Astrocyte (in vitro differentiated cells and primary cell): ENCODE measurements at regions not wholly inside any gene's neighbourhood (a gene's known extent, or its start where the extent isn't known, plus 50 kb on each side); places are given as distances from the start of the nearest gene placed in this dataset.

ENCODE experiments used
- DNase-seq: peaks from one replicate; pipeline ENCODE4 v3.0.0-alpha.2; 2010; ENCODE audit warnings: low read depth
- FAIRE-seq: peaks from 2 replicates; lab custom pipeline; 2011; peaks lifted over from hg19 to GRCh38; lab: Jason Lieb, UNC
- H2AFZ ChIP-seq: 2 replicates; pipeline ENCODE4 v1.6.0; 2012; ENCODE audit warnings: low read depth, low read length, inconsistent platforms
- H3K27ac ChIP-seq: 2 replicates; pipeline ENCODE4 v1.5.1; 2011; ENCODE audit warnings: low read depth, low read length, inconsistent platforms
- H3K27me3 ChIP-seq: 2 replicates; pipeline ENCODE4 v1.6.0; 2011; ENCODE audit warnings: low read length, inconsistent platforms; ENCODE audit not compliant: insufficient read depth
- H3K36me3 ChIP-seq: 2 replicates; pipeline ENCODE4 v1.5.1; 2011; ENCODE audit warnings: low read length, inconsistent platforms; ENCODE audit not compliant: insufficient read depth
- H3K4me1 ChIP-seq: 2 replicates; pipeline ENCODE4 v1.5.1; 2011; ENCODE audit warnings: low read length, inconsistent platforms; ENCODE audit not compliant: insufficient read depth
- H3K4me2 ChIP-seq: 2 replicates; pipeline ENCODE4 v1.6.0; 2012; ENCODE audit warnings: low read length, inconsistent platforms
- H3K4me3 ChIP-seq: 2 replicates; pipeline ENCODE4 v1.5.1; 2011; ENCODE audit warnings: low read depth, mild to moderate bottlenecking, low read length, inconsistent platforms; ENCODE audit not compliant: insufficient read depth
- H3K79me2 ChIP-seq: 2 replicates; pipeline ENCODE4 v1.6.0; 2012; ENCODE audit warnings: mild to moderate bottlenecking, low read length, inconsistent platforms; ENCODE audit not compliant: insufficient read depth
- H3K9ac ChIP-seq: 2 replicates; pipeline ENCODE4 v1.6.0; 2012; ENCODE audit warnings: mild to moderate bottlenecking, low read length, inconsistent platforms
- H3K9me3 ChIP-seq: 2 replicates; pipeline ENCODE4 v1.5.1; 2012; ENCODE audit warnings: low read depth, mild to moderate bottlenecking, low read length, inconsistent platforms; ENCODE audit not compliant: insufficient read depth
- H4K20me1 ChIP-seq: 2 replicates; pipeline ENCODE4 v1.6.0; 2012; ENCODE audit warnings: low read length, inconsistent platforms; ENCODE audit not compliant: insufficient read depth
- H3K27ac Mint-ChIP-seq: one replicate; pipeline ENCODE4 v1.8.0; 2021; ENCODE audit warnings: mild to moderate bottlenecking, mixed read lengths; ENCODE audit not compliant: unreplicated experiment
- H3K27me3 Mint-ChIP-seq: one replicate; pipeline ENCODE4 v1.8.0; 2021; ENCODE audit warnings: low read depth, mixed read lengths; ENCODE audit not compliant: unreplicated experiment
- H3K36me3 Mint-ChIP-seq: one replicate; pipeline ENCODE4 v1.8.0; 2021; ENCODE audit warnings: low read depth, mixed read lengths; ENCODE audit not compliant: unreplicated experiment
- H3K4me1 Mint-ChIP-seq: one replicate; pipeline ENCODE4 v1.8.0; 2021; ENCODE audit warnings: low read depth, mixed read lengths; ENCODE audit not compliant: unreplicated experiment
- H3K4me3 Mint-ChIP-seq: one replicate; pipeline ENCODE4 v1.8.0; 2021; ENCODE audit warnings: mild to moderate bottlenecking, moderate library complexity, mixed read lengths; ENCODE audit not compliant: unreplicated experiment
- H3K9me3 Mint-ChIP-seq: one replicate; pipeline ENCODE4 v1.8.0; 2021; ENCODE audit warnings: mild to moderate bottlenecking, mixed read lengths; ENCODE audit not compliant: unreplicated experiment
- CTCF ChIP-seq: IDR thresholded peaks from 2 replicates; pipeline ENCODE4 v1.5.1; 2011; ENCODE audit warnings: low read depth, mild to moderate bottlenecking, inconsistent platforms, low read length, moderate library complexity; ENCODE audit not compliant: insufficient read depth
- EZH2 ChIP-seq: IDR thresholded peaks from 2 replicates; pipeline ENCODE4 v1.6.1; 2012; ENCODE audit warnings: mild to moderate bottlenecking, low read length, inconsistent platforms; ENCODE audit not compliant: insufficient read depth

GRCh38 chr1:189936861-189937260 is 540.8 kb downstream of the BRINP3 start:
- H3K79me2 ChIP-seq: no peaks in the 10 kb centered on the region
- no peaks in the 10 kb centered on the region for H3K27me3 ChIP-seq
- no peak overlapping the region for H3K27ac ChIP-seq
- H2AFZ ChIP-seq: no peak overlapping the region
- H3K27me3 Mint-ChIP-seq: no peaks in the 10 kb centered on the region
- H3K36me3 Mint-ChIP-seq: no peaks in the 10 kb centered on the region
- DNase-seq: no peak
- FAIRE-seq: no peak
- no peaks in the 10 kb centered on the region for H3K9me3 ChIP-seq
- H3K4me2 ChIP-seq: no peak overlapping the region
- no peak overlapping the region for H3K9ac ChIP-seq
- no peaks in the 10 kb centered on the region for H4K20me1 ChIP-seq
- H3K36me3 ChIP-seq: no peaks in the 10 kb centered on the region
- H3K4me1 ChIP-seq: no peaks in the 10 kb centered on the region
- no peak overlapping the region for H3K4me3 Mint-ChIP-seq
- H3K4me1 Mint-ChIP-seq: peaks cover 2% of the 10 kb centered on the region
- TF ChIP-seq CTCF: no peak
- no peak for TF ChIP-seq EZH2
- no peak overlapping the region for H3K27ac Mint-ChIP-seq
- no peaks in the 10 kb centered on the region for H3K9me3 Mint-ChIP-seq
- no peak overlapping the region for H3K4me3 ChIP-seq

- FAIRE-seq (no peak), DNase-seq (peak; percentile 72)
- Histone ChIP-seq H3K36me3 (no peaks in the 10 kb centered on the region), H3K4me1 (no peaks in the 10 kb centered on the region), H4K20me1 (no peaks in the 10 kb centered on the region), H3K9me3 (no peaks in the 10 kb centered on the region), H3K27ac (no peak overlapping the region), H2AFZ (no peak overlapping the region), H3K4me2 (no peak overlapping the region), H3K79me2 (no peaks in the 10 kb centered on the region), H3K27me3 (no peaks in the 10 kb centered on the region), H3K9ac (no peak overlapping the region), H3K4me3 (no peak overlapping the region)
- no peak for TF ChIP-seq CTCF
- TF ChIP-seq EZH2: no peak
- H3K27me3 Mint-ChIP-seq: no peaks in the 10 kb centered on the region
- H3K27ac Mint-ChIP-seq: no peak overlapping the region
- no peaks in the 10 kb centered on the region for H3K9me3 Mint-ChIP-seq
- no peaks in the 10 kb centered on the region for H3K36me3 Mint-ChIP-seq
- peaks cover 2% of the 10 kb centered on the region for H3K4me1 Mint-ChIP-seq
- H3K4me3 Mint-ChIP-seq: no peak overlapping the region
These were observed 537.7 kb downstream of the BRINP3 start for GRCh38 chr1:189939967-189940366.

GRCh38 chr1:189941922-189942321 is 535.7 kb downstream of the BRINP3 start:
- H3K4me1 Mint-ChIP-seq: peaks cover 2% of the 10 kb centered on the region
- no peak overlapping the region for H3K27ac Mint-ChIP-seq
- DNase-seq: no peak
- H3K4me1 ChIP-seq: no peaks in the 10 kb centered on the region
- no peak overlapping the region for H3K27ac ChIP-seq
- H2AFZ ChIP-seq: no peak overlapping the region
- no peaks in the 10 kb centered on the region for H3K9me3 ChIP-seq
- no peak for TF ChIP-seq CTCF
- no peak for TF ChIP-seq EZH2
- H3K27me3 ChIP-seq: no peaks in the 10 kb centered on the region
- no peak overlapping the region for H3K9ac ChIP-seq
- no peaks in the 10 kb centered on the region for H3K79me2 ChIP-seq
- no peak overlapping the region for H3K4me3 Mint-ChIP-seq
- no peaks in the 10 kb centered on the region for H3K36me3 Mint-ChIP-seq
- H3K9me3 Mint-ChIP-seq: no peaks in the 10 kb centered on the region
- no peak overlapping the region for H3K4me2 ChIP-seq
- H3K36me3 ChIP-seq: no peaks in the 10 kb centered on the region
- no peak for FAIRE-seq
- H3K27me3 Mint-ChIP-seq: no peaks in the 10 kb centered on the region
- H4K20me1 ChIP-seq: no peaks in the 10 kb centered on the region
- H3K4me3 ChIP-seq: no peak overlapping the region
